Inflammatory macrophage treated with lipopolysaccharide for 4 hours (primary cell): ENCODE measurements at regions not wholly inside any gene's neighbourhood (a gene's known extent, or its start where the extent isn't known, plus 50 kb on each side); places are given as distances from the start of the nearest gene placed in this dataset.

Experiments
- DNase-seq: peaks from one replicate; pipeline ENCODE4 v3.0.0-alpha.2; 2020

GRCh38 chr13:109357751-109358471, 428.5 kb downstream of the IRS2 start:
- peak; percentile 17 for DNase-seq

- DNase-seq: no peak
Observed at GRCh38 chr13:109355875-109356434, 430.4 kb downstream of the IRS2 start.

GRCh38 chr13:109355166-109355565, 431.2 kb downstream of the IRS2 start:
- no peak for DNase-seq

DNA sequence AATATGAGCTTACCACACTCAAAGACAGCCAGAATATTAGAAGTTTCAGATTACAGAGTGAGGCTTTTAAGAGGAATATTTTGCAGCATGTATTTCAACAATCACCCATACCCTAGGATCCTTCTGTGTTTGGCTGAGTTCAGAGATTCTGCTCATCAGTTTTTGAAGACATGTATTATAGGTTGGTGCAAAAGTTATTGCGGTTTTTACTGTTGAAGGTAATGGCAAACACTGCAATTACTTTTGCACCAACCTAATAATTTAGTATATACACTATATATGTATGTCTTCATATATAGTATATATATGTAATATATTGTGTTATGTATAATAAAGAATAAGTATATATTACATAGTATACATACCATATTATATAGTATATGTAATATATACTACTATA, 435.1 kb downstream of the IRS2 start:
- DNase-seq: no peak

- no peak for DNase-seq
Observed at GRCh38 chr13:109348519-109349258, 437.7 kb downstream of the IRS2 start.

DNA sequence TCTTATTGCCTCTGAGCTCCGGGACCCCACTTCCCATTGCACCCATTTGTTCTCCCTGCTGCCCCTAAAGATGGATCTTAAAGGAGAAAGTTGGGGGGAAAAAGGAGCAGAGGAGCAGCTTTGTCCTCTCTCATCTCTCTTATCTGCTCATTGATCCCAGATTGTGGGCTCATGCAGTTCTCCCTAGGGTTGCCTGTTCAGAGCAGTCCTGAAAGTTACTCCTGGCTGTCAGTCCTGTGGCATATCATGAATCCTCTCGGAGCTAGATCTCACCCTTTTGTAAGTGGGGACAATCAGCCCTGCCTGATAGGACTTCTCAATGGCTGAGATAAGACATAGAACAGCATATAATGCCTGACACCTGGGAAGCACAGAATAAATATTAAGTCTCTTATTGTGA, 440.3 kb downstream of the IRS2 start:
- DNase-seq: no peak

- DNase-seq: no peak
Observed at GRCh38 chr13:109345433-109345941, 440.9 kb downstream of the IRS2 start.

DNA sequence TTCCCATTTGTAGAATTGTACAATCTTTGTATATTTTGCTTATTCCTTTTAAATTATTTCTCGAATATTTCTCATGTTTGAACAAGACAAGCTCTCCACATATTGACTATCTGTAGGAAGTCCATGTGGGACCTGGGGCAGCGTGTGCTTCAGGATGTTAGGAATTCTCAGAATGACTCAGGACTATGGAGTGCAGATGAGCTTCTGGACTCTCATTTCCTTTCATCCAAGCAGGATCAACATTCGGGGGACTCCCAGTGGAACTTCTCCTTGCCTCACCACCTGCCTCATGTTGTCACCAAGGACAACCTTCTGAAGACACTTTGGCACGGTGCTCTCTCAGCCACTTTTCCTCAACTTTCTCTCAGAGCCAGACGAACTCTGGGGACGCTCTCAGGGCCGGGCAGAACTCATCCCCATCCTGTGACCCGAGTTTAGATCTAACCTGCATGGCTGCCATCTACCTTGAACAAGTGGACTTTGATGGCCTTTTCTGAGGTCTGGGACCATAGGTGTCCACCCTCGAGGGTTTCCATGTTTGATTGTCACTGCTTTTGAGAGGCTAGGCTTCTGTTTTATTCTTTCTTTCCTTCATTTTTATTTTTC, 441.7 kb downstream of the IRS2 start:
- DNase-seq: no peak

DNA sequence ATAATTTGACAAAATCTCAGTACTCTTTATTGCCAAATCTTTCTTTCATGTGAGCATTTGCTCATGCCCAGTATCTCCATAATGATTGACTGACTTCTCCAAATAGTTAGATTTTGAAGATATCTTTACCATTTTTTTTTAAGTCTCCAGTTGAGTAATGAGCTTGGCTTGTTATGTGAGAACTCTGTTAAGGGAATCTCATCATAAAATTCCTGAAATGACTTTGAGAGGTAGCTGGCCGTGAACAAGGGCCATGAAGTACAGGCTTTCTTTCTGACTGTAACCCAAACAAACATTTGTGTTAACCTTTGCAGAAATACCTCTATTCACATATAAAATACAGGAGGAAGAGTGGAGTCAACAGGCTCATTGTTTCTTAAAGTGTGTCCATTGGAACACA, 449.7 kb downstream of the IRS2 start:
- DNase-seq: no peak

DNA sequence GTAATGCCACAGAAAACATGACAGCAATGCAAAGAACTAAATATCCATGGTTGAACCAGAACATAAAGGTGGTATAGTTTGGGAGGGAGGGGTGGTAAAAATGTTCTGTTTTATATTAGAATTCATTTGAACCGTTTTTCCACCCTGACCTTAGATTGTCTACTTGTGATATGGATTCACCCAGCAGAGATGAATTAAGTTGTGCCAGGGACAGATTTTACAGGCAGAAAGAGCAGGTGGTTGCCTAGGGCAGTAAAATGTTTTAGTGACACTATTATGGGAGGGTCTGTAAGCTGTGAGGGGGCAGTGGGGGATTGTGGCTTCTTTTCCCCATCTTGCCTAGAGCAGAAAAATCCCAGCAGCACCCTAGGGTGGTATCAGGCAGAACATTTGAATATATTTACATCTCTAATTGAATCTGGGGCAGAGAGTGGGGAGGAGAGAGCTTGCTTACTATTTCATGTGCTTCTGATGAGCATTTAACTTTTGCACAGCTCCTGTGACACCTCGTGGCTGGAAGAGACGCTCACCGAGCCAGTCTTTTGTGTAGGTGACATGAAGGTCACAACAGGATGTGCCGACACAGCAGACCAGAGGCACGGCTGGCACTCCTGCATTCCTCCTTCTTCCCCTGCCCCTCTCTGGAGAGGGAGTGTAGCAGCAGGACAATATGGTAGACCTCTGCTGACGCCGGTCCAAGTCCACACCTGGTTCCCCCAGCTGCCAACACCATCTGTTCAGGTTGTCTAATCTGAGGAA, 452.3 kb downstream of the IRS2 start:
- no peak for DNase-seq

DNA sequence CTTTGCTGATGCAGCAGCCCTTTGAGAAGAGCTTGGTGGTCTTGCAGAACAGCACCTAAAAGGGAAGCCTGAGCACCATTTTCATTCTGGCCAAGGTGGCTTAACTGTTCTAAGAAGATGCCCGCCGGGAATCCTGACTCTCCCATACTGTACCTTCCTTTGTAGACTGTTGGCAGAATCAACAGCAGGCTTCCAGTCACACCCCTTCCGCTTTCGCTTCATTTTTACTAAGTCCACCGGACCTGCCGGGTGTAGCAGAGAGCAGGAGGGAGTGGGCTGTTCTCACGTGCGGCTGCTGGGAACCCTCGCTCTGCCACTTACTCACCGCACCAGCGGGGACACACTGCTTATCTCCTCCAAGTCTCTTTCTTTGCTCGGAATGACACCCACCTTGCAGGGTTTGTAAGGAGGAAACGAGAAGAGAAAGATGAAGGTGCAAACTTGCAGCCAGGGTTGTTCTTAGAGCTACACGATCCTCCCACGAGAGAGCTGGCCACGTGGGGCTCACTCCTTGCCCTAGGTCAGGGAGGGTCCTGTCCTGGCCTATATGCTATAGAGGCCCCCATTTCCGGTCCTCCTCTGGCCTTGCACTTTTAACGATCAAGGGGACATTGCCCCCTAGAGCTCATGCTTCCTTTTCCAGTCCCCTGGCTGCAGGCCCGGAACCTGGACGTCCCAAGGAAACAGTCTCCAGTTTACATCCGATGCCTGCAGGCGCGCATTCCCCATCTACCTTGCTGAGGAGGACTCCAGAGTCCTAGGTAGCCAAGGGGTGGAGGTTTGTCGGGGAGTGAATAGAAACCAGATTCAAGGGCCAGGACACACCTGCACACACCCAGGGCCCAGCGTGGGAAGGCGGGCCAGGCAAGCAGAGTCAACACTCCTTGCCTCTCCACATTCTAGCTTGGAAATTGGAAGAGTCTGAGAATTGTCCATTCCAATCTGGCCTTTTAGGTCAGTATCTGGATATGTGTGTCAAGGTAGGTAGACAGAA, 453.6 kb downstream of the IRS2 start:
- no peak for DNase-seq

GRCh38 chr13:109331898-109332297, 454.5 kb downstream of the IRS2 start:
- DNase-seq: no peak

DNA sequence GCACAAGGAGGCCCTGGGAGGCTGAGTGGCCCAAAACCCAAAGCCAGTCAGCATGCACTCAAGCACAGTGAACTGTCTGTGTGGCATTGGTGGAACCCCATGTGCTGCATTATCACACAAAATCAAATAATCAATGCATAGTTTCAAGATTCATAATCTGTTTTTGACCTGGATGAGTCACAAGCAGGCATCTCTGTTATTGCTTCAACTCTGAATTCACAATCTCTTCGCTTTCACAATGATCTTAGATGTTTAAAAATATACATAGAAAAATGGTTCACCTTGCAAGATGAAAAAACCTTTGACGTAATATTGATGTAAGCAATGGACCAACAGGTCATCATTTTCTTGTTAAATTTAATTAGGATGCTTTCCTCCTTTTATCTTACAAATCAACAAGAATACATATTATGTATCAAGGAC, 455.4 kb downstream of the IRS2 start:
- no peak for DNase-seq

- DNase-seq: no peak
Observed at GRCh38 chr13:109330123-109330522, 456.3 kb downstream of the IRS2 start.

DNA sequence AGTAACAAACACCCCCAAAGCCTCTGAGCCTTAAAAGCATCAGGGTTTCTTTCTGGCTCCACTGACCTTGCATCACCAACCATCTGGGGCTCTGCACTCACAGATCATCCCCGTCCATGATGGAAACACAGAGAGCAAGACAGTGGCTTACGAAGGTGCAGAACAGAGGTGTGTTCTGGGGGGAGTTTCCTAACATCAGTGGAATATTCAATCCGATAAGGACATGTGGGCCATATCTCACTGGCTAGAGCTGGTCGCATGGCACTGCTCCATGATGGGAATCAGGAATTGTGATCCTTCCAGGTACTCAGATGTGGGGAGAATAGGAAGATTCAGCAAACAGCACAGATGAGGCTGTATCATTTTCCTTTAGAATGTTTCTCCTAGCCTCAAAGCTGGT, 457.2 kb downstream of the IRS2 start:
- no peak for DNase-seq

DNA sequence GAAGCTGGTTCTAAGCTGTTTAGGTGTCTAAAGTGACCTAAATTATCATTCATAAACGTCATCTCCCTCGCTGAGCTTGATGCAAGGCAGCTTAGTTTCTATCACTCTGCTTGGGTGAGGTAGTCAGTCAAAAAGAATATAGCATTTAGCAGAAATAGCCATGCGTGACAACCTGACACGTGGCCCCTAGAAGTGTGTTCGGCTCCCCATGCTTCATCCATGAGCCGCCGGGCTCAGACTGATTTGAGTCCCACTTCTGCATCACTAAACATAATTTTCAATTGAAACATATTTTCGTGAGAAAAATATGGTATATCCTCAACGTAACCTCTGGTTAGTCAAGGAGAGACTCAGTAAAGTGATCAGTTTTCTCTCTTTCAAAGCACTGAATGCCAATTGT, 459.8 kb downstream of the IRS2 start:
- no peak for DNase-seq

- no peak for DNase-seq
Observed at GRCh38 chr13:109323338-109323737, 463.0 kb downstream of the IRS2 start.

DNA sequence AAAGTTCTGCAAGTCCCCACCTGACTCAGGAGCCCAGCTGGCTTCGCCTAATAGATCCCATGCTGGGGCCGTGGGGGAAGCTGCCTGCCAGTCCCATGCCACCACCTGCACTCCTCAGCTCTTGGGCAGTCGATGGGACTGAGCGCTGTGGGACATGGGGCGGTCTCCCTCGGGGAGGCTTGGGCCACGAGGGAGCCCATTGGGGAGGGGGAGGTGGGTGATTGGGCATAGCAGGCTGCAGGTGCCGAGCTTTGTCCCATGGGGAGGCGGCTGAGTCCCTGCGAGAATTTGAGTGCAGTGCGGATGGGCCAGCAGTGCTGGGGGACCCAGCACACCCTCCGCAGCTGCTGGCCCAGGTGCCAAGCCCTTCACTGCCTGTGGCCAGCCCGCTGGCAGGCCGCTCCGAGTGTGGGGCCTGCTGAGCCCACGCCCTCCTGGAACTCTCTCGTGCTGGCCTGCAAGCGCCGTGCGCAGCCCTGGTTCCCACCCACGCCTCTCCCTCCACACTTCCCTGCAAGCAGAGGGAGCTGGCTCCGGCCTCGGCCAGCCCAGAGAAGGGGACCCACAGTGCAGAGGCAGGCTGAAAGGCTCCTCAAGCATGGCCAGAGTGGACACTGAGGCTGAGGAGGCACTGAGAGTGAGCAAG, 467.3 kb downstream of the IRS2 start:
- DNase-seq: no peak

DNA sequence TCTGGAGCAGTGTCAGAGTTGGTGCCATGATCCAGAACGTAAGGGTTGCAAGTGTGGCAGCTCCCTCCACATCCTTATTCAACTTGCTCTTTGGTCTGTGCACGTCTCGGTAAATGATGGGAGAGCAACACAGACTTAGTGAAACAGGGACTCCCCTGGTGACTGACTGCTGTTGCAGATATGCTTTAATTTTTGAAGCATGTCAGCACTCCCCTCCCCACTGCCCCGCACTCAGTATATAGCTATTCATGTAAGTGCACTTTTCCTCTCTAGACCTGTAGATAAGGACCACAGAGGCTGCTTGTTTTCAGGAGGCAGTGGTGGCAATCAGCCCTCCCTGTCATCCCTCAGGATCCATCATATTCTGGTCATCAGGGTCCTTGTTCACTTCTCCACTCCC, 470.9 kb downstream of the IRS2 start:
- DNase-seq: no peak

DNA sequence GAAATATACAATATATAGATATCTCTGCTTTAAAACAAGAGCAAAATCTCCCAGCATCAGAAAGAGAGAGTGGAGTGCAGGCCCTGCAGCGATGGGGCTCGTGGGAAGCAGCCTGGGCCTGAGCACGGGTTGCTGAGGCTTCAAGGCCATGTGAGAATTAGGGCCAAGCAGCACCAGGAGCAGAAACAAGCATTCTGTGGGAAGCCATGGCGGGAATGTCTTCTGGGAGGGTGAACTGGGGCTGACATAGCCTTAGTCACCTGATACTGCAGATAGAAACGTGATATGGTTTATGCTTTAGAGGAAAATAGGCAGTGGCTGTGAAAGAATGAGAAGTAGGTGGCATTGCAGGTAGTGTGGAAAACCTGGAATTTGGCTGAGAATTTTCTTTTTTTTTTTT, 472.3 kb downstream of the IRS2 start:
- no peak for DNase-seq

- no peak for DNase-seq
Observed at GRCh38 chr13:109312399-109312798, 474.0 kb downstream of the IRS2 start.
